ENCODE measurements at regions not wholly inside any gene's neighbourhood (a gene's known extent, or its start where the extent isn't known, plus 50 kb on each side); places are given as distances from the start of the nearest gene placed in this dataset.

DNA sequence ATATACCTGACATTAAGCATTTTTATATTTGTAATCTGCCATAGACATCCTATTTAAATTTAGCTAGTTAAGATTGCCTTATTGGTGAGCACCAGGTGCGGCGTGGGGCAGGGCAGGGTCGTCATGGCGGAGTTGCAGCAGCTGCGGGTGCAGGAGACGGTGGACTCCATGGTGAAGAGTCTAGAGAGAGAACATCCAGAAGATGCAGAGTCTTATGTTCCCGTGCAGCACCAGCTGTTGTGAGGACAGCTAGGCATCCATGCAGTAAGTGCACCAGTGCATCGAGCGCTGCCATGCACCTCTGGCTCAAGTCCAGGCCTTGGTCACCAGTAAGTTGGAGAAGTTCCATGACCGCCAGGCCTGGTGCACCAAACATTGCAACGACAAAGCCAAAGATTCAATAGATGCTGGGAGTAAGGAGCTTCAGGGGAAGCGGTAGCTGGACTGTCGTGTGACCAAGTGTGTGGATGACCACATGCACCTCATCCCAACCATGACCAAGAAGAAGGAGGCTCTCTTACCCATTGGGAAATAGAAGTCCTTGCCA, 586.2 kb downstream of the CD109 start:
- DNase-seq (ENCODE audit: low read depth), result no peak
- H3K4me3 ChIP-seq (ENCODE audit: low read length), result no peak overlapping the region
- TF ChIP-seq, protein P1, sequence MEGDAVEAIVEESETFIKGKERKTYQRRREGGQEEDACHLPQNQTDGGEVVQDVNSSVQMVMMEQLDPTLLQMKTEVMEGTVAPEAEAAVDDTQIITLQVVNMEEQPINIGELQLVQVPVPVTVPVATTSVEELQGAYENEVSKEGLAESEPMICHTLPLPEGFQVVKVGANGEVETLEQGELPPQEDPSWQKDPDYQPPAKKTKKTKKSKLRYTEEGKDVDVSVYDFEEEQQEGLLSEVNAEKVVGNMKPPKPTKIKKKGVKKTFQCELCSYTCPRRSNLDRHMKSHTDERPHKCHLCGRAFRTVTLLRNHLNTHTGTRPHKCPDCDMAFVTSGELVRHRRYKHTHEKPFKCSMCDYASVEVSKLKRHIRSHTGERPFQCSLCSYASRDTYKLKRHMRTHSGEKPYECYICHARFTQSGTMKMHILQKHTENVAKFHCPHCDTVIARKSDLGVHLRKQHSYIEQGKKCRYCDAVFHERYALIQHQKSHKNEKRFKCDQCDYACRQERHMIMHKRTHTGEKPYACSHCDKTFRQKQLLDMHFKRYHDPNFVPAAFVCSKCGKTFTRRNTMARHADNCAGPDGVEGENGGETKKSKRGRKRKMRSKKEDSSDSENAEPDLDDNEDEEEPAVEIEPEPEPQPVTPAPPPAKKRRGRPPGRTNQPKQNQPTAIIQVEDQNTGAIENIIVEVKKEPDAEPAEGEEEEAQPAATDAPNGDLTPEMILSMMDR (conservative IDR thresholded peaks at IDR 0.05; ENCODE audit: low read length), result no peak

DNA sequence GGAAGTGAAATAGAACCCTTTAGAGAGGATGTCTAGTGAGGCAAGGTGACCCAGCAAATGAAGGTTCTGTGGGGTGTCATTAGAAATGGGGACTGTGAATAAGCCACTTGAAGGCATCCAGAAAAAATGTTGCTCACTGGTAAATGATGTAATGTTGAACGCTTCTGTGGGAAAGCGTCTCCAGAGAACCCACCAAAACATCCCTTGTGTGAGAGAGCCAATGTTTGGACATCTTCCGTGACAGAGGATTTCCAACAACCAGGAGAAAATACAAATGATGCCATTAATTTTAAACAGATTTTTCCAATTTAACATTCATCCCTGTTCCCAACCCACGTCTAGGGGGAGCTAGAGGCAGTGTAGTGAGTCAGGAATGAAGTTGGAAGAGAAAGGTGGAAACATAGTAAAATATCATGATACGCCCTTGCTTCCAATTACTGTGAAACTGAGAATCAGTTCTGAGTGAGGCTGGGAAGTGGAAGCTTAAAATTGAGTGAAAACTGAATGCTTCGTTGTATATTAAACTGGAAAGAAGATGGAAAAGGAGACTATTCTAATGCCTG, 584.2 kb downstream of the CD109 start:
- TF ChIP-seq, protein P1 (conservative IDR thresholded peaks at IDR 0.05; ENCODE audit: low read length), result peak; percentile 65
- H3K4me3 ChIP-seq (ENCODE audit: low read length), result no peak overlapping the region
- DNase-seq (ENCODE audit: low read depth), result peak; percentile 88

DNA sequence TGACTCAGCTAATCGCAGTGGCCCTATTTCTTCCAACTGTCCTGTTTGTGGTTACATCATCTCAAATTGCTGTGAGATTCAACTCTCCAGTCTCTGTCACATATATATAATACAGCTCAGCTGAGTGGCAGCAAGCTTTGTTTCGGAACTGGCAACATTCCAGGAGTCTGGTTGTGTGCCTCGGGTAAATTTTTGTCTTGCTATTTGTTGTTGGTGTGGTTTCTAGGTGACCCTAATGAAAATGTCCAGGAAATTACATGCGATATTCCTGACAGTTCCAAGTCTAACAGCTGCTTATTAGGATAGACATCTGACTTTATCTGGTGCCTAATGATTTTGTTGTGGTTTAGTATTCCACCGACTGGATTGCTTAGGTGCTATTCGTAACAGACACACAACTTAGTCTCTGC, 581.8 kb downstream of the CD109 start:
- DNase-seq (ENCODE audit: low read depth), result peak; percentile 62
- no peak overlapping the region for H3K4me3 ChIP-seq (ENCODE audit: low read length)
- TF ChIP-seq, protein P1 (conservative IDR thresholded peaks at IDR 0.05; ENCODE audit: low read length), result no peak

DNA sequence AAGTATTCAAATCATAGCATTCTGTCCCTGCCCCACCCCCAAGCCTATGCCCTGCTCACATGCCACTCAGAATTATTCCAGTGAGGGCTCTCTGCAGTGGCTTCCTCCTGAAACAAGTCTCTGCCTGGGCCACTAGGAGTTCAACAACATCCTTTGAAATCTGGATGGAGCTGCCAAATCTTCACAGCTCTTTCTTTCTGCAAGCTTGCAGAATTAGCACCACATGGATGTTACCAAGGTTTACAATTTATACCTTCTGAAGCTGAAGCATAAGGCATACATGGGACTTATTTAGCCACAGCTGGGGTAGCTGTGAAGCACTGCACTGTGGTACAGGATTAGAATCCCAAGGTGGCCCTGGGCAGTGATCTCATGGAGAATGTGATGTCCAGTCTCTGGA, 577.5 kb downstream of the CD109 start:
- no peak overlapping the region for H3K4me3 ChIP-seq (ENCODE audit: low read length)
- TF ChIP-seq, protein P1 (conservative IDR thresholded peaks at IDR 0.05; ENCODE audit: low read length), result no peak
- no peak for DNase-seq (ENCODE audit: low read depth)

DNA sequence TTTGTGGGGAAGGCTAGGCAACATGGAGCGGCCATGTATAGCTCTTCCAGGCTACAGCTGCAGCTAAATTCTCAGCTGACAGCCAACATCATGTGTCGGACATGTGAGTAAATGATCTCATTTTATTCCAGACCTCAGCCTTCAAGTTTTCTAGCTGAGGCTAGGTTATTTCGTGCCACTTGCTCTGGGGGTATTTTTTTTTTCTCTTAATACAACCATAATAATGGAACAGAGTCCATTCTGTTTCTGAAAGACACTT, 573.5 kb downstream of the CD109 start:
- no peak overlapping the region for H3K4me3 ChIP-seq (ENCODE audit: low read length)
- DNase-seq (ENCODE audit: low read depth), result no peak
- TF ChIP-seq, protein P1 (conservative IDR thresholded peaks at IDR 0.05; ENCODE audit: low read length), result no peak

DNA sequence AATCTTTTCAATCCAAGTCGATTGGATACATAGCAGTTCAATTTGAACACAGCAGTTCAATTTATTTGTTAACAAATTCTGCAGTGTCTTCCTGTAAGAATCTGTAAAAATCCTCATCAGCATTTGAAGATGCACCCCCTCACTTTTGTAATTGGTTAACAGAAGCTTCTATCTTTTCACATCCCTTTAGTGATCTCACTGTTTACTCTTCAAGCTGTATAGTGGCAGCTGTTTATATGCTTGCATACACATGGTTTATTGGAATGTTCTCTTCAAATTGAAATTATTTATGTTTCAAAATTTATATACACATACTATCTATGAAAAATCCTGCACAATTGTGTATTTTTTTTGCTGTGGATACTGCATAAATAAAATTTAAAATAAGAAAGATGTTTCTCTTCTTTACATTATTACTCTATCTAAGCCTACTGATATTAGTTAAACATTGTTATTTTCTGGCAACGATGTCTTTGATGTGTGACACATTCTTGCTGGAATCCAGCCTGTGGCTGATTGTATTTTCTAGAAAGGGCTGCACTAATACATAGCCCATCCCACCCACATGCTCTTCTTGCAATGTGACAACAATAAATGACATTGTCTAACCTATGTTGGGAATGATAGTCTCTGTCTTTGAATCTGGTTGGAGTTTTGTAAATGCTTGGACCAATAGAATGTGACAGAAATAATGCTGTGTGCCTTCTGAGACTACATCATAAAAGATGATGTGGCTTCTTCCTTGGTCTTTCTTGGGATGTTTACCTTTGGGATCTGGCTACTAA, 573.0 kb downstream of the CD109 start:
- DNase-seq (ENCODE audit: low read depth), result no peak
- H3K4me3 ChIP-seq (ENCODE audit: low read length), result no peak overlapping the region
- TF ChIP-seq, protein P1 (conservative IDR thresholded peaks at IDR 0.05; ENCODE audit: low read length), result no peak

DNA sequence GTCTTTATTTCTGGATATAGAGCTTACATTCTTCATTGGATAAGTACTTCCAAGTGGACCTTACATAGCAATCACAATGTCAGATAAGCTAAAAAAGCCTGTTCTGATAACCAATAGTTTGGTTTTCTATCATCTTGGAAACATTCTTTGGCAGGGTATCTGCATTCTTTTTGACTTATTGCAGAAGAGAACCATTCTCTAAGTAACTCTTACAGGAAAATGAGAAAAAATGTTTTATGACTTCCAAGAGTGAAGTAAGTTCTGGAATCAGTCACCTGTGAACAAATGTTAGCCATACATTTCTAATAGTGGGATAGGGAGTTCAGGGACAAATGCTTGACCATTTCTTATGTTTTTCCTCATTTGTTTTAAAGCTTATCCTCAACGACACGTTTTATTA, 564.0 kb downstream of the CD109 start:
- TF ChIP-seq, protein P1 (conservative IDR thresholded peaks at IDR 0.05; ENCODE audit: low read length), result no peak
- DNase-seq (ENCODE audit: low read depth), result peak; percentile 25
- no peak overlapping the region for H3K4me3 ChIP-seq (ENCODE audit: low read length)

Measured in AG10803 (cell line).